ENCODE measurements at regions not wholly inside any gene's neighbourhood (a gene's known extent, or its start where the extent isn't known, plus 50 kb on each side); places are given as distances from the start of the nearest gene placed in this dataset.

DNA sequence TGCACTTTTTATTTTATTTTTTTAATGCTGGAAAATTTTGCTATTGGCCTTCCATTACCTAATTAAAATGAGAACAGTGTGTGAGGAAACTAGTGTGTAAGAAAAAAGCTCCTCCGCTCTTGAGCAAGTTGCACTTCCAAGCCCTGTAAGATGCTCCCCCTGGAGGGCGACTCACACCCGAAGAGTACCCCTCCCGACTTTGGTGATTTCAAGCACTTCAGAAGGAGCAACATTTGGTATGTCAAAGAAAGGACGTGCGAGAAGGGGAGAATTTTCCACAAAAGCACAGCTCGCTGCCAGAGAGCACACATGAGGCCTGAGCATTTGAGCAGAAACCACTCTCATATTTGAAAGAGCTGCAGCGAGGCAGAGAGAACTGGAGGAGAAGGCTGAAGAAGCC, 504.4 kb downstream of the FGF9 start:
- TF ChIP-seq, protein P1, sequence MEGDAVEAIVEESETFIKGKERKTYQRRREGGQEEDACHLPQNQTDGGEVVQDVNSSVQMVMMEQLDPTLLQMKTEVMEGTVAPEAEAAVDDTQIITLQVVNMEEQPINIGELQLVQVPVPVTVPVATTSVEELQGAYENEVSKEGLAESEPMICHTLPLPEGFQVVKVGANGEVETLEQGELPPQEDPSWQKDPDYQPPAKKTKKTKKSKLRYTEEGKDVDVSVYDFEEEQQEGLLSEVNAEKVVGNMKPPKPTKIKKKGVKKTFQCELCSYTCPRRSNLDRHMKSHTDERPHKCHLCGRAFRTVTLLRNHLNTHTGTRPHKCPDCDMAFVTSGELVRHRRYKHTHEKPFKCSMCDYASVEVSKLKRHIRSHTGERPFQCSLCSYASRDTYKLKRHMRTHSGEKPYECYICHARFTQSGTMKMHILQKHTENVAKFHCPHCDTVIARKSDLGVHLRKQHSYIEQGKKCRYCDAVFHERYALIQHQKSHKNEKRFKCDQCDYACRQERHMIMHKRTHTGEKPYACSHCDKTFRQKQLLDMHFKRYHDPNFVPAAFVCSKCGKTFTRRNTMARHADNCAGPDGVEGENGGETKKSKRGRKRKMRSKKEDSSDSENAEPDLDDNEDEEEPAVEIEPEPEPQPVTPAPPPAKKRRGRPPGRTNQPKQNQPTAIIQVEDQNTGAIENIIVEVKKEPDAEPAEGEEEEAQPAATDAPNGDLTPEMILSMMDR (conservative IDR thresholded peaks at IDR 0.05; ENCODE audit: low read length) = no peak
- TF ChIP-seq EZH2phosphoT487 (IDR thresholded peaks at IDR 0.05; ENCODE audit: borderline replicate concordance) = no peak
